ENCODE measurements at regions not wholly inside any gene's neighbourhood (a gene's known extent, or its start where the extent isn't known, plus 50 kb on each side); places are given as distances from the start of the nearest gene placed in this dataset.

- Mint-ChIP-seq H3K27me3 (ENCODE audit: insufficient read depth, low read depth, poor library complexity) (peaks cover 6% of the 10 kb centered on the region), H3K4me1 (peaks cover 16% of the 10 kb centered on the region), H3K27ac (no peak overlapping the region), H3K4me3 (no peak overlapping the region), H3K36me3 (ENCODE audit: low read depth) (no peaks in the 10 kb centered on the region), H3K9me3 (no peaks in the 10 kb centered on the region)
- H3K4me1 ChIP-seq (ENCODE audit: insufficient read depth) = 0 out of 2 replicates have a peak, but pooled peaks cover 4% of the 10 kb centered on the region
- no peak for ATAC-seq
- no peaks in the 10 kb centered on the region for H3K9me2 ChIP-seq (ENCODE audit: insufficient read depth)
- no peak overlapping the region for H3K4me3 ChIP-seq
- H3K27me3 ChIP-seq (ENCODE audit: insufficient read depth) = no peaks in the 10 kb centered on the region
- no peaks in the 10 kb centered on the region for H3K79me2 ChIP-seq (replicated peaks; ENCODE audit: insufficient read depth)
- no peak overlapping the region for H3K4me2 ChIP-seq
- H2AFZ ChIP-seq = no peak overlapping the region
- H3K36me3 ChIP-seq (ENCODE audit: insufficient read depth) = no peaks in the 10 kb centered on the region; the same call in 1 of the 2 replicates
- no peak overlapping the region for H3K27ac ChIP-seq (ENCODE audit: low read depth)
- no peaks in the 10 kb centered on the region for H4K20me1 ChIP-seq (replicated peaks; ENCODE audit: insufficient read depth)
- no peaks in the 10 kb centered on the region for H3F3A ChIP-seq (replicated peaks; ENCODE audit: low read depth)
- TF ChIP-seq STAT1 (IDR thresholded peaks at IDR 0.05; ENCODE audit: unreplicated experiment) = no peak
- TF ChIP-seq NANOG (IDR thresholded peaks at IDR 0.05; ENCODE audit: borderline replicate concordance) = no peak
- TF ChIP-seq CREB1 (CRISPR knock-in tag; IDR thresholded peaks at IDR 0.05; ENCODE audit: low read depth) = no peak
- TF ChIP-seq JUNB (IDR thresholded peaks at IDR 0.05; ENCODE audit: unreplicated experiment) = no peak
- DNase-seq (ENCODE audit: low spot score) = no peak
Observed at GRCh38 chr22:48250286-48250895, 1487.9 kb downstream of the TBC1D22A start.

DNA sequence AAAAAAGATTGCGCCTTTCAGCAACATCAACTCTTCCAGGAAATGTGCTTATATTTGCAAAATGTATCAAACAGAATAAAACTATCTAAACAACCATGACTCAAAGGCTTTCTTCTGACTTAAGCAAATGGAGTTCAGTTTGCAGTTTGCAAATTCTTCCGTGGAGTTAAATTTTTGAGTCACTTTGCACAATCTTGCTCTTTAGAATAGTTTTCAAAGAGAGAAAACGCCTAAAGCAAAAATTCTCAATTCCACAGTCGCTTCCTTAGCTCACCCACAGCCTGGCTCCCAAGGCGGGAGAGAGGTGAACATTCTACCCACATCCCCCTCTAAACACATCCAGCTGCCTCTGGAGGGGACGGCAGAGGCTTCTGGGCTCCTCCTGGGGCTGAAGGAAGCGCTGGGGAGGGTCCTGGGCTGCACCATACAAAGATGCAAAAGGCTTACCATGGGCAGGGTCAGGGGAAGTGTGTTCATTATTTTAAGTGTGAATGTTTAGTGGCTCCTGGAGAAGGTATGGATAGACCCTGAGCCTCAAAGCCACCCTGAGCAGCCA lies 1487.3 kb downstream of the TBC1D22A start:
- H3K9me2 ChIP-seq (ENCODE audit: insufficient read depth) = no peaks in the 10 kb centered on the region
- no peaks in the 10 kb centered on the region for H3K27me3 ChIP-seq (ENCODE audit: insufficient read depth)
- H3K4me2 ChIP-seq = no peak overlapping the region
- Mint-ChIP-seq H3K4me1 (peaks cover 14% of the 10 kb centered on the region), H3K36me3 (ENCODE audit: low read depth) (no peaks in the 10 kb centered on the region), H3K4me3 (no peak overlapping the region), H3K27ac (no peak overlapping the region), H3K9me3 (no peaks in the 10 kb centered on the region), H3K27me3 (ENCODE audit: insufficient read depth, low read depth, poor library complexity) (peaks cover 3% of the 10 kb centered on the region)
- H3K4me3 ChIP-seq = no peak overlapping the region
- no peak overlapping the region for H2AFZ ChIP-seq
- no peak overlapping the region for H3K27ac ChIP-seq (ENCODE audit: low read depth)
- ATAC-seq (no peak), DNase-seq (ENCODE audit: low spot score) (no peak)
- TF ChIP-seq CREB1 (CRISPR knock-in tag; IDR thresholded peaks at IDR 0.05; ENCODE audit: low read depth) = no peak
- no peaks in the 10 kb centered on the region for H3F3A ChIP-seq (replicated peaks; ENCODE audit: low read depth)
- 0 out of 2 replicates have a peak, but pooled peaks cover 4% of the 10 kb centered on the region for H3K4me1 ChIP-seq (ENCODE audit: insufficient read depth)
- H3K36me3 ChIP-seq (ENCODE audit: insufficient read depth) = no peaks in the 10 kb centered on the region; the same call in 1 of the 2 replicates
- no peaks in the 10 kb centered on the region for H3K79me2 ChIP-seq (replicated peaks; ENCODE audit: insufficient read depth)
- no peaks in the 10 kb centered on the region for H4K20me1 ChIP-seq (replicated peaks; ENCODE audit: insufficient read depth)

GRCh38 chr22:48248901-48249455 lies 1486.5 kb downstream of the TBC1D22A start:
- ATAC-seq (no peak), DNase-seq (ENCODE audit: low spot score) (no peak)
- no peaks in the 10 kb centered on the region for H3K36me3 Mint-ChIP-seq (ENCODE audit: low read depth)
- no peak overlapping the region for H3K4me3 ChIP-seq
- H3K36me3 ChIP-seq (ENCODE audit: insufficient read depth) = no peaks in the 10 kb centered on the region; the same call in 1 of the 2 replicates
- no peaks in the 10 kb centered on the region for H3K4me1 ChIP-seq (ENCODE audit: insufficient read depth)
- H3K79me2 ChIP-seq (replicated peaks; ENCODE audit: insufficient read depth) = no peaks in the 10 kb centered on the region
- H3K27ac Mint-ChIP-seq = no peak overlapping the region
- no peaks in the 10 kb centered on the region for H3K27me3 ChIP-seq (ENCODE audit: insufficient read depth)
- H3K27me3 Mint-ChIP-seq (ENCODE audit: insufficient read depth, low read depth, poor library complexity) = peaks cover 3% of the 10 kb centered on the region
- no peak overlapping the region for H3K27ac ChIP-seq (ENCODE audit: low read depth)
- peaks cover 6% of the 10 kb centered on the region; the same call in 2 of the 3 replicates for H3K4me1 Mint-ChIP-seq
- no peak overlapping the region for H3K4me3 Mint-ChIP-seq
- no peaks in the 10 kb centered on the region for H3K9me3 Mint-ChIP-seq
- H3K9me2 ChIP-seq (ENCODE audit: insufficient read depth) = no peaks in the 10 kb centered on the region
- no peaks in the 10 kb centered on the region for H4K20me1 ChIP-seq (replicated peaks; ENCODE audit: insufficient read depth)
- no peak overlapping the region for H3K4me2 ChIP-seq
- H3F3A ChIP-seq (replicated peaks; ENCODE audit: low read depth) = no peaks in the 10 kb centered on the region
- no peak overlapping the region for H2AFZ ChIP-seq
- TF ChIP-seq ZNF331 (CRISPR knock-in tag; IDR thresholded peaks at IDR 0.05; ENCODE audit: low read depth) = no peak
- no peak for TF ChIP-seq EZH2phosphoT487 (IDR thresholded peaks at IDR 0.05; ENCODE audit: unreplicated experiment)
- no peak for TF ChIP-seq ETS1 (IDR thresholded peaks at IDR 0.05)
- TF ChIP-seq, protein P1, sequence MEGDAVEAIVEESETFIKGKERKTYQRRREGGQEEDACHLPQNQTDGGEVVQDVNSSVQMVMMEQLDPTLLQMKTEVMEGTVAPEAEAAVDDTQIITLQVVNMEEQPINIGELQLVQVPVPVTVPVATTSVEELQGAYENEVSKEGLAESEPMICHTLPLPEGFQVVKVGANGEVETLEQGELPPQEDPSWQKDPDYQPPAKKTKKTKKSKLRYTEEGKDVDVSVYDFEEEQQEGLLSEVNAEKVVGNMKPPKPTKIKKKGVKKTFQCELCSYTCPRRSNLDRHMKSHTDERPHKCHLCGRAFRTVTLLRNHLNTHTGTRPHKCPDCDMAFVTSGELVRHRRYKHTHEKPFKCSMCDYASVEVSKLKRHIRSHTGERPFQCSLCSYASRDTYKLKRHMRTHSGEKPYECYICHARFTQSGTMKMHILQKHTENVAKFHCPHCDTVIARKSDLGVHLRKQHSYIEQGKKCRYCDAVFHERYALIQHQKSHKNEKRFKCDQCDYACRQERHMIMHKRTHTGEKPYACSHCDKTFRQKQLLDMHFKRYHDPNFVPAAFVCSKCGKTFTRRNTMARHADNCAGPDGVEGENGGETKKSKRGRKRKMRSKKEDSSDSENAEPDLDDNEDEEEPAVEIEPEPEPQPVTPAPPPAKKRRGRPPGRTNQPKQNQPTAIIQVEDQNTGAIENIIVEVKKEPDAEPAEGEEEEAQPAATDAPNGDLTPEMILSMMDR (conservative IDR thresholded peaks at IDR 0.05; ENCODE audit: low read depth in 2 of 2) = no peak
- no peak for TF ChIP-seq REST (IDR thresholded peaks at IDR 0.05; ENCODE audit: unreplicated experiment)
- TF ChIP-seq CREB1 (CRISPR knock-in tag; IDR thresholded peaks at IDR 0.05; ENCODE audit: low read depth) = no peak
- TF ChIP-seq POLR2AphosphoS5 (IDR thresholded peaks at IDR 0.05; ENCODE audit: low read depth) = no peak

Data from GM23338 (cell line).